ENCODE measurements at regions not wholly inside any gene's neighbourhood (a gene's known extent, or its start where the extent isn't known, plus 50 kb on each side); places are given as distances from the start of the nearest gene placed in this dataset.

- Histone ChIP-seq H3K27me3 (ENCODE audit: control insufficient read depth, insufficient read depth, low read length) (no peaks in the 10 kb centered on the region), H3K36me3 (ENCODE audit: control insufficient read depth, insufficient read depth, low read length) (no peaks in the 10 kb centered on the region), H3K4me3 (ENCODE audit: low read depth, low read length) (no peak overlapping the region)
- TF ChIP-seq, protein P1, sequence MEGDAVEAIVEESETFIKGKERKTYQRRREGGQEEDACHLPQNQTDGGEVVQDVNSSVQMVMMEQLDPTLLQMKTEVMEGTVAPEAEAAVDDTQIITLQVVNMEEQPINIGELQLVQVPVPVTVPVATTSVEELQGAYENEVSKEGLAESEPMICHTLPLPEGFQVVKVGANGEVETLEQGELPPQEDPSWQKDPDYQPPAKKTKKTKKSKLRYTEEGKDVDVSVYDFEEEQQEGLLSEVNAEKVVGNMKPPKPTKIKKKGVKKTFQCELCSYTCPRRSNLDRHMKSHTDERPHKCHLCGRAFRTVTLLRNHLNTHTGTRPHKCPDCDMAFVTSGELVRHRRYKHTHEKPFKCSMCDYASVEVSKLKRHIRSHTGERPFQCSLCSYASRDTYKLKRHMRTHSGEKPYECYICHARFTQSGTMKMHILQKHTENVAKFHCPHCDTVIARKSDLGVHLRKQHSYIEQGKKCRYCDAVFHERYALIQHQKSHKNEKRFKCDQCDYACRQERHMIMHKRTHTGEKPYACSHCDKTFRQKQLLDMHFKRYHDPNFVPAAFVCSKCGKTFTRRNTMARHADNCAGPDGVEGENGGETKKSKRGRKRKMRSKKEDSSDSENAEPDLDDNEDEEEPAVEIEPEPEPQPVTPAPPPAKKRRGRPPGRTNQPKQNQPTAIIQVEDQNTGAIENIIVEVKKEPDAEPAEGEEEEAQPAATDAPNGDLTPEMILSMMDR (IDR thresholded peaks at IDR 0.05; ENCODE audit: insufficient read depth, low read depth, low read length) = no peak
- no peak for DNase-seq (ENCODE audit: low read depth)
- CTCF ChIA-PET = no interaction called here
- POLR2A ChIA-PET = no interaction called here
These were observed 238.8 kb upstream of the DPP10 start for GRCh38 chr2:114203679-114204078.

- DNase-seq (ENCODE audit: low read depth) = no peak
- TF ChIP-seq, protein P1 (IDR thresholded peaks at IDR 0.05; ENCODE audit: insufficient read depth, low read depth, low read length) = no peak
- no peak overlapping the region for H3K4me3 ChIP-seq (ENCODE audit: low read depth, low read length)
- no peaks in the 10 kb centered on the region for H3K36me3 ChIP-seq (ENCODE audit: control insufficient read depth, insufficient read depth, low read length)
- POLR2A ChIA-PET = interaction anchor here (0.6 kb wide), 1 partner anchor 415 kb away, joined by 3 read pairs; no protein-coding TSS in a partner anchor
- CTCF ChIA-PET = no interaction called here
- H3K27me3 ChIP-seq (ENCODE audit: control insufficient read depth, insufficient read depth, low read length) = no peaks in the 10 kb centered on the region
These were observed 228.6 kb upstream of the DPP10 start for GRCh38 chr2:114213808-114214207.

DNA sequence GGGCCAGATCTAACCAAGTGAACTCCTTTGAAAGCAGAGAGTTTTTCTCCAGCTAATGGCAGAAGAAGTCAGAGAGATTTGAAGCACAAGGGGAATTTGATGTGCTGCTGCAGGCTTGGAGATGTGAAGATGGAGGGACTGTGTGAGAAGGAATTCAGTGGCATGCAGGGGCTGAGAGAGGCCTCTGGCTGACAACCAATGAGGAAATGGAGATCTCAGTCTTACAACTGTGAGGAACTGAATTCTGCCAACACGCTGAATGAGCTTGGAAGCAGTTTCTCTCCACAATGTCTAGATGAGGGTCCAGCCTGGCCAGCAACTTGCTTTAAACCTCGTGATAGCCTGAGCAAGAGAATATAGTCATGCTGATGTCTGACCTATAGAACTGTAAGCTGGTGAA is 224.1 kb upstream of the DPP10 start:
- ChIA-PET CTCF (no interaction called here), POLR2A (no interaction called here)
- no peaks in the 10 kb centered on the region for H3K27me3 ChIP-seq (ENCODE audit: control insufficient read depth, insufficient read depth, low read length)
- TF ChIP-seq, protein P1 (IDR thresholded peaks at IDR 0.05; ENCODE audit: insufficient read depth, low read depth, low read length) = no peak
- no peak for DNase-seq (ENCODE audit: low read depth)
- no peaks in the 10 kb centered on the region for H3K36me3 ChIP-seq (ENCODE audit: control insufficient read depth, insufficient read depth, low read length)
- H3K4me3 ChIP-seq (ENCODE audit: low read depth, low read length) = no peak overlapping the region

DNA sequence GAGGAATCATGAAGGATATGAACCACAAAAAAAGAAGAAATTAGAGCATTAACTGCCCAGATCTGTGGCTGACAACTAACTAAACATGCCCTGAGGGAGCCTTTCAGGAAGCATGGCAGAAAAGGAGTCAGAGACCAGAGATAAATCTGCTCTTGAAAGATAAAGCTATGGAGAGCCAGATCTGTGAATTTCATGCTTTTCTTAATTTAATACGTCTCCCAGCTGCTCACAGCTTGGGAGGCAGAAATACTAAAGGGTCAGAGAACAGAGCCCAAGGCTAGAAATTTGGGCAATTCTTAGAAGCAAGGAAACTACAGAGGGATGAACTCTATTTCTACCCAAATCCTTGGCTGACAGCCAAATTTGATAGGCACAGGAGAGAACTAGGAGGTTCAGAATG is 223.0 kb upstream of the DPP10 start:
- Histone ChIP-seq H3K27me3 (ENCODE audit: control insufficient read depth, insufficient read depth, low read length) (no peaks in the 10 kb centered on the region), H3K4me3 (ENCODE audit: low read depth, low read length) (no peak overlapping the region), H3K36me3 (ENCODE audit: control insufficient read depth, insufficient read depth, low read length) (no peaks in the 10 kb centered on the region)
- DNase-seq (ENCODE audit: low read depth) = no peak
- ChIA-PET POLR2A (no interaction called here), CTCF (interaction anchor here (0.6 kb wide), 1 partner anchor 23 kb away, joined by 3 read pairs; no protein-coding TSS in a partner anchor)
- TF ChIP-seq, protein P1 (IDR thresholded peaks at IDR 0.05; ENCODE audit: insufficient read depth, low read depth, low read length) = no peak

GRCh38 chr2:114222344-114222743 is 220.1 kb upstream of the DPP10 start:
- TF ChIP-seq, protein P1 (IDR thresholded peaks at IDR 0.05; ENCODE audit: insufficient read depth, low read depth, low read length) = no peak
- no peaks in the 10 kb centered on the region for H3K27me3 ChIP-seq (ENCODE audit: control insufficient read depth, insufficient read depth, low read length)
- POLR2A ChIA-PET = no interaction called here
- no peak overlapping the region for H3K4me3 ChIP-seq (ENCODE audit: low read depth, low read length)
- CTCF ChIA-PET = no interaction called here
- no peaks in the 10 kb centered on the region for H3K36me3 ChIP-seq (ENCODE audit: control insufficient read depth, insufficient read depth, low read length)
- no peak for DNase-seq (ENCODE audit: low read depth)
